ENCODE measurements at regions not wholly inside any gene's neighbourhood (a gene's known extent, or its start where the extent isn't known, plus 50 kb on each side); places are given as distances from the start of the nearest gene placed in this dataset.

GRCh38 chr3:153974614-153975013 lies 146.6 kb upstream of the ARHGEF26 start:
- peaks cover 0 to 24% (median 6%) of the 10 kb centered on the region in 5 donors for H3K4me1 ChIP-seq (ENCODE audit: control insufficient read depth in 5 of 5, insufficient read depth in 5 of 5, low read length in 5 of 5)
- no peaks in the 10 kb centered on the region for H3K36me3 ChIP-seq (ENCODE audit: control insufficient read depth in 4 of 4, insufficient read depth in 4 of 4, low read length in 4 of 4)
- no peaks in the 10 kb centered on the region for H3K9me3 ChIP-seq (ENCODE audit: control insufficient read depth in 4 of 4, insufficient read depth in 3 of 4, low read length in 3 of 4)
- TF ChIP-seq CTCF (IDR thresholded peaks at IDR 0.05; ENCODE audit: control extremely low read depth, extremely low read depth): no peak
- no peaks in the 10 kb centered on the region for H3K27me3 ChIP-seq (ENCODE audit: control insufficient read depth in 3 of 3, insufficient read depth in 3 of 3, low read length in 2 of 3)
- no peak overlapping the region for H3K4me3 ChIP-seq
- no peak for DNase-seq
- no peak for ATAC-seq (ENCODE audit: insufficient read depth, low FRiP score)
- no peak overlapping the region for H3K27ac ChIP-seq (ENCODE audit: low read depth in 1 of 2, low read length in 1 of 2)
- no peak overlapping the region for H3K9ac ChIP-seq (ENCODE audit: insufficient read depth in 1 of 2, low read length in 2 of 2)

- peaks cover 0 to 20% (median 6%) of the 10 kb centered on the region in 5 donors for H3K4me1 ChIP-seq (ENCODE audit: control insufficient read depth in 5 of 5, insufficient read depth in 5 of 5, low read length in 5 of 5)
- H3K9ac ChIP-seq (ENCODE audit: insufficient read depth in 1 of 2, low read length in 2 of 2): no peak overlapping the region
- no peaks in the 10 kb centered on the region for H3K27me3 ChIP-seq (ENCODE audit: control insufficient read depth in 3 of 3, insufficient read depth in 3 of 3, low read length in 2 of 3)
- WGBS, 2 donors: 55 to 79% methylated on average over 2 of the region's 2 CpGs
- no peak overlapping the region for H3K4me3 ChIP-seq
- ATAC-seq (ENCODE audit: insufficient read depth, low FRiP score): no peak
- no peak for TF ChIP-seq CTCF (IDR thresholded peaks at IDR 0.05; ENCODE audit: control extremely low read depth, extremely low read depth)
- H3K27ac ChIP-seq (ENCODE audit: low read depth in 1 of 2, low read length in 1 of 2): no peak overlapping the region
- peak; percentile 65 to 94 (median 90) for DNase-seq
- no peaks in the 10 kb centered on the region for H3K36me3 ChIP-seq (ENCODE audit: control insufficient read depth in 4 of 4, insufficient read depth in 4 of 4, low read length in 4 of 4)
- no peaks in the 10 kb centered on the region for H3K9me3 ChIP-seq (ENCODE audit: control insufficient read depth in 4 of 4, insufficient read depth in 3 of 4, low read length in 3 of 4)
Measured at GRCh38 chr3:153976891-153977554, 144.2 kb upstream of the ARHGEF26 start.

- 71 to 91% methylated on average over 1 of the region's 1 CpG for WGBS, 2 donors
- ATAC-seq (ENCODE audit: insufficient read depth, low FRiP score): no peak
Measured at GRCh38 chr3:153978006-153978405, 143.2 kb upstream of the ARHGEF26 start.

More at GRCh38 chr3:153978006-153978405, 143.2 kb upstream of the ARHGEF26 start:
- Histone ChIP-seq H3K9me3 (ENCODE audit: control insufficient read depth in 4 of 4, insufficient read depth in 3 of 4, low read length in 3 of 4) (peaks cover 0 to under 1% (median 0%) of the 10 kb centered on the region in 4 donors), H3K36me3 (ENCODE audit: control insufficient read depth in 4 of 4, insufficient read depth in 4 of 4, low read length in 4 of 4) (no peaks in the 10 kb centered on the region), H3K27me3 (ENCODE audit: control insufficient read depth in 3 of 3, insufficient read depth in 3 of 3, low read length in 2 of 3) (no peaks in the 10 kb centered on the region), H3K4me1 (ENCODE audit: control insufficient read depth in 5 of 5, insufficient read depth in 5 of 5, low read length in 5 of 5) (peaks cover 0 to 20% (median 6%) of the 10 kb centered on the region in 5 donors), H3K9ac (ENCODE audit: insufficient read depth in 1 of 2, low read length in 2 of 2) (no peak overlapping the region), H3K4me3 (no peak overlapping the region), H3K27ac (ENCODE audit: low read depth in 1 of 2, low read length in 1 of 2) (no peak overlapping the region)
- no peak for TF ChIP-seq CTCF (IDR thresholded peaks at IDR 0.05; ENCODE audit: control extremely low read depth, extremely low read depth)
- DNase-seq: peak in 2 of 3 donors; percentile 22 to 48

Measured in lung (tissue), 11 donors.